ENCODE measurements at regions not wholly inside any gene's neighbourhood (a gene's known extent, or its start where the extent isn't known, plus 50 kb on each side); places are given as distances from the start of the nearest gene placed in this dataset.

GRCh38 chr3:159128628-159129027 lies 326.8 kb downstream of the MFSD1 start:
- TF ChIP-seq, protein P1, sequence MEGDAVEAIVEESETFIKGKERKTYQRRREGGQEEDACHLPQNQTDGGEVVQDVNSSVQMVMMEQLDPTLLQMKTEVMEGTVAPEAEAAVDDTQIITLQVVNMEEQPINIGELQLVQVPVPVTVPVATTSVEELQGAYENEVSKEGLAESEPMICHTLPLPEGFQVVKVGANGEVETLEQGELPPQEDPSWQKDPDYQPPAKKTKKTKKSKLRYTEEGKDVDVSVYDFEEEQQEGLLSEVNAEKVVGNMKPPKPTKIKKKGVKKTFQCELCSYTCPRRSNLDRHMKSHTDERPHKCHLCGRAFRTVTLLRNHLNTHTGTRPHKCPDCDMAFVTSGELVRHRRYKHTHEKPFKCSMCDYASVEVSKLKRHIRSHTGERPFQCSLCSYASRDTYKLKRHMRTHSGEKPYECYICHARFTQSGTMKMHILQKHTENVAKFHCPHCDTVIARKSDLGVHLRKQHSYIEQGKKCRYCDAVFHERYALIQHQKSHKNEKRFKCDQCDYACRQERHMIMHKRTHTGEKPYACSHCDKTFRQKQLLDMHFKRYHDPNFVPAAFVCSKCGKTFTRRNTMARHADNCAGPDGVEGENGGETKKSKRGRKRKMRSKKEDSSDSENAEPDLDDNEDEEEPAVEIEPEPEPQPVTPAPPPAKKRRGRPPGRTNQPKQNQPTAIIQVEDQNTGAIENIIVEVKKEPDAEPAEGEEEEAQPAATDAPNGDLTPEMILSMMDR (IDR thresholded peaks at IDR 0.05), result no peak
- no peak for TF ChIP-seq EZH2phosphoT487 (IDR thresholded peaks at IDR 0.05)
